Left ventricle myocardium superior (tissue), 1 donor: ENCODE measurements at regions not wholly inside any gene's neighbourhood (a gene's known extent, or its start where the extent isn't known, plus 50 kb on each side); places are given as distances from the start of the nearest gene placed in this dataset.

Source experiments
- ATAC-seq: fragments of 200-7000 bp; cut with Tn5 transposase; one replicate; pipeline ENCODE4 v1.9.1; 2020; ENCODE audit warnings: mild to moderate bottlenecking, moderate library complexity
- DNase-seq: peaks from one replicate; pipeline ENCODE4 v3.0.0-alpha.2; 2020
- intact Hi-C: fragments of 100-400 bp; cut with micrococcal nuclease; formaldehyde crosslinking; loops from one replicate; pipeline ENCODE4 v1.11.0; 2022
- donor health status: DM: no; HTN: yes; CAD: no; lungs with severe emphysema.

DNA sequence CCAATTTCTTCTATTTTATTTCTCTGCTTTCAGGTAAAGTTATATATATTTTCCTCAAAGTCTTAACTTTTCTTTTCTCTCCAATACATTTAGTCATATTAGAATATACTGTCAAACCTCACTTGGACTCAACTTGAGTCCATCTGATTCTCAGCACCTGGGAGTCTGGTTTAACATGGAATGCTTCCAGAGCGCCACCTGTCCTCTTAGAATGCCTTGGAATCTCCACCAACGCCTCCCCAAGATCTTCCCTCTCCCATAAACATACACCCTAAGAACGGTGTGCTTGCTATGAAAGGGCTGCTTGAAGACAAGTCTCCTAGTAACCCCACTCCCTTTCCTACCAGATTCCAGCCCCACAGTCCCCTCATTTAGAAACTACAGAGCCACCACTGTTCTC, 229.1 kb upstream of the MKLN1 start:
- ATAC-seq (no peak), DNase-seq (no peak)
- intact Hi-C loops = no loop called here

- ATAC-seq (no peak), DNase-seq (no peak)
- intact Hi-C loops = no loop called here
Observed at GRCh38 chr7:131100357-131101054, 227.2 kb upstream of the MKLN1 start.

DNA sequence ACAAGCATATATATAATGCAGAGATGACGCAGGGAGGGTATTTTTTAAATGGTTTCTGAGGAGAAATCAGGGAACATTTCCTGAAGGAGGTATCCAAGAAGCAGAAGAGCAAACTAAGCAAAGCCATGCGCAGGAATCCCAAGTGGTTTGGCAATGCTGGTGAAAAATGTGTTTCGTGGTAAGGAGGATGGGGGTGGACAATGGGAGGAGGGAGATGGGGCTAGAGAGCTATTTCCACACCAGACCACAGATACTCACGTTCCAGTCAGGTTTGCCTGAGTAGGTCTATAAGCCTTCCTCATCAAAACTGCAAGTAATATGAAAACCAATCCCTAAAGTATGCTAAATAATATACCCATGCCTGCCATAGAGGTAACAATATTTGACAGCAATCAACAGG, 223.7 kb upstream of the MKLN1 start:
- DNase-seq = no peak
- intact Hi-C loops = no loop called here
- no peak for ATAC-seq

DNA sequence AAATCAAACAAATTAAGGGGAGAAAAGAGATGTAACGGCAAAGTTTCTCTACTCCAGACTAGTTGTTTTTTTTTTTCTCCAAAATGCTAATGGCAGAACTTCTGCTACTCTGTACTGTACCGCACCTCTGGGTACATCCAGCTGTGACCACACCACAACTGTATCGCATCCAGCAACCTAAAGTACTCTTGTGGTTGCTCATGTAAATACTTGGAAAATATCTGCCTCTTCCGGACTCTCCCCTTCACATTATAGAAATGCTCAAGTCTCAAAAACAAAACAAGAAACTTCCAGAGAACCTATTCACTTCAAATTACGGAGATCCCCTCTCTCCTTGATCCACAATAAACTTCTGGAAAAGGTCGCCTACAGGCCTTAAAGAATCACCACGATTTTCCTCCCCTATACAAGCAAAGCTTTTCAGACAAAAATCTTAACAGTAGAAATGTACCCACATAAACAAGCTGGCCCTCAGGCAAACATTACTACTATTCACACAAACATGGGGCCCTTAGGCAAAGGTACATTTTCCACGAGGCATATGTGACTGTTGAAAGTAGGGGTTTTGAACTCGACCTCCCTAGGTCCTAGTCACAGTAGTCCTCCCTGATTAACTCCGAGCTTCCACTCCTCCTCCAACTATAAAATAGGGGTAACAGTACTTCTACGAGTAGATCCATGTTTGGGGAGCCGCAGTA, 222.9 kb upstream of the MKLN1 start:
- no peak for ATAC-seq
- intact Hi-C loops = no loop called here
- no peak for DNase-seq

- ATAC-seq (no peak), DNase-seq (no peak)
- intact Hi-C loops = no loop called here
Observed at GRCh38 chr7:131105294-131105798, 222.3 kb upstream of the MKLN1 start.

DNA sequence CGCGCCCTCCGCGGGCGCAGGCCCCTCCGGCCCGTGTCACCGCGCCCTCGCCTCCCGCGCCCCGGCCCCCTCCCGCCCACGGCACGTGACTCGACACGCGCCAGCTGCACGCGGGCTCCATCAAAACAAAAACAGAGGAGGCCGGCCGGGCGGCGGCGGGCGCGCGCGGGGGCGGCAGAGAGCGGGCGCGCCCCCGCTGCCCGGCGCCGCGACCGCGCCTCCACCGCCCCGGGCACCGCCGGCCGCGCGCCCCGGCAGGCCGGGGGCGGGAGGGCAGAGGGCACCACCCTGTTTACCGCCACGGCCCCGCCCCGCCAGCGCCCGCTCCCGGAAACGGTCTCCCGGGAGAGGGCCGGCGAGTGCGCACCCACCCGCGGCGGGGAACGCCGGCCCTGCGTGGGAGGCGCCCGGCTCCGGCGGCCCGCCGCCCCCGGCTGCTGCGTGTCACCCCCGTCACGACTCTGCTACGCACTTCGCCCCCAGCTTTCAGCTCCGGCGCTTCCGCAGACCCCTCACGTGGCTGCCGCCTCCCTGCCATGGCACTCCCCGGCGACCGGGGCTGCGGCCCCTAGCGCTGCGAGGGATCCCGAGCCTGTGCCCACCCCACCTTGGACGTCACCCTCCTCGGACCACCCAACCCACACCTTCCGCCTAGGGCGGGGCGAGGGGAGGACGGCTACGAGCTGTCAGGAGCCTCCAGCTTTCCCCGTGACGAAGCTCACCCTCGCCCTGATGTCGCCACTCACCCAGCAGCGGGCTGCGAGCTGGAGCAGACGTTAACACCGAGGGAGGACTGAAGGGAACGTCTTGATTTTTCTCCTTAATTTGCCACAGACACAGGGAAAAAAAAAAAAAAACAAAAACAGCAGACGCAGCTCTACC, 221.6 kb upstream of the MKLN1 start:
- ATAC-seq = peak; percentile 57
- intact Hi-C loops = no loop called here
- peak; percentile 90 for DNase-seq

DNA sequence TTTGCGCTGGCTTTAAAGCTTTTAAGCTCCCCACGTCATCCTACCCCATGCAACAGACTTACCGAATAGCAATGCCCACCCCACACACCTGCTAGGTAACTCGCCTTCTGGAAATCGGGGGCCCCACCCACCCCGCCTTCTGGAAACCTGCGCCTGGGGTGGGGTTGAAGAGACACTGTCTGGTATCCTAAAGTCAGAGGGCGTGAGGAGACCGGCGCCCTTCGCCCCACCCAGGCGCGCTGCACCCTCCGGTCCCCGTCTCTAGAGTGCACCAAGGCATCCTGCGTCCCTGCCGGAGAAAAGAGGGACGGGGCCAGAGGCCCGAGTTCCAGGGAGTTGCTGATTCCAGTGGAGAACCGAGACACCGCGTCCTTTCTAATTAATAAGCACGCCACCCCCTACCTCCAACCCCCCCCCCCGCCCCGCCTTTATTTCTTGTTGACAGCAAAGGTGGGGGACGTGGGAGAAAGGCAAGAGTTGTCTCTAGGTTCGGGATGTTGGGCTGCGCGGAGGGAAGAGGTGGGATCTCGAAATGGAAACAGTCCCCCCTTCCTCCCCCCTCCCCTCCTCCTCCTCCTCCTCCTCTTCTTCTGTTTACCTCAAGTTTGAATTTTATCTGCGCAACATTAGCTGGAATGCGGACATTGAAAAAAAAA, 220.9 kb upstream of the MKLN1 start:
- peak; percentile 15 for ATAC-seq
- peak; percentile 70 for DNase-seq
- intact Hi-C loops = no loop called here

GRCh38 chr7:131107337-131108211, 220.1 kb upstream of the MKLN1 start:
- intact Hi-C loops = no loop called here
- peak; percentile 52 for ATAC-seq

GRCh38 chr7:131108212-131108940, 219.3 kb upstream of the MKLN1 start:
- DNase-seq (peak; percentile 79), ATAC-seq (no peak)
- intact Hi-C loops = no loop called here

More at GRCh38 chr7:131107337-131108211, 220.1 kb upstream of the MKLN1 start:
- peak; percentile 67 for DNase-seq

DNA sequence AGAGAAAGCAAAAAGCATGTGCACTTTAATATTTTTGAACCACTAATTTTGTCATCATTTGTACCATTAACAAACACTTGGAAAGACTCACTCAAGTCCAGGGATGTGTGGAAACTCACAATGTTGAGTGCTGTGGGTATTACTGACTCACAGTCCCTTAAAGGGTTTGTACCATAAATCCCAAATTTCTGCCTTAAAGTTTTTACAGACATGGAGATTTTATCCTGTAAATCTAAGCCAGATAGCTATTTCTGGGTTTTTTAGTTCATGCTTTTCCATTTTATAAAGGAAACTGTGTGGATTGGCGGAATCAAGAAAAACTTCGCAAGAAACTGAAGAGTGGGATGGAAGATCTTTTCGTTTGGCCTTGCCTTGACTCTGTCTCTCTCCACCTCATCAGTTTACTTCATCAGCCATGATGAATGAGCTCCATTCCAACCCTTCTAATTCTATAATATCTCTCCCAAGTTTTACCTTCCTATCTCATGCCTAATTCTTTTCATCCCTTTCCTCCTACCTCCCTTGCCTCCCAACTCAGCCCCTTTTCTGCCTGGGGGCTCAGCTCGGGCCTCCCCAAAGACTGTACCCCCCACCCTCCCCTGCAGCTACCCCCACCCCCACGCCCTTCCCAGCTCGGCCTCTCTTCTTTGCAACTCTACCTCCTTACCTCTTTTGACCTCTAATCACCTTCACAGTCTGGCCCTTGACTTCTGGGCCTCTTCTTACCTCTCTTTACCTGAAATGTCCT, 218.5 kb upstream of the MKLN1 start:
- intact Hi-C loops = no loop called here
- no peak for ATAC-seq
- no peak for DNase-seq

GRCh38 chr7:131109759-131110296, 217.8 kb upstream of the MKLN1 start:
- DNase-seq (peak; percentile 90), ATAC-seq (peak; percentile 57)
- intact Hi-C loops = loop anchor here (10.0 kb wide), 1 partner anchor 195 kb away; no protein-coding TSS in a partner anchor

DNA sequence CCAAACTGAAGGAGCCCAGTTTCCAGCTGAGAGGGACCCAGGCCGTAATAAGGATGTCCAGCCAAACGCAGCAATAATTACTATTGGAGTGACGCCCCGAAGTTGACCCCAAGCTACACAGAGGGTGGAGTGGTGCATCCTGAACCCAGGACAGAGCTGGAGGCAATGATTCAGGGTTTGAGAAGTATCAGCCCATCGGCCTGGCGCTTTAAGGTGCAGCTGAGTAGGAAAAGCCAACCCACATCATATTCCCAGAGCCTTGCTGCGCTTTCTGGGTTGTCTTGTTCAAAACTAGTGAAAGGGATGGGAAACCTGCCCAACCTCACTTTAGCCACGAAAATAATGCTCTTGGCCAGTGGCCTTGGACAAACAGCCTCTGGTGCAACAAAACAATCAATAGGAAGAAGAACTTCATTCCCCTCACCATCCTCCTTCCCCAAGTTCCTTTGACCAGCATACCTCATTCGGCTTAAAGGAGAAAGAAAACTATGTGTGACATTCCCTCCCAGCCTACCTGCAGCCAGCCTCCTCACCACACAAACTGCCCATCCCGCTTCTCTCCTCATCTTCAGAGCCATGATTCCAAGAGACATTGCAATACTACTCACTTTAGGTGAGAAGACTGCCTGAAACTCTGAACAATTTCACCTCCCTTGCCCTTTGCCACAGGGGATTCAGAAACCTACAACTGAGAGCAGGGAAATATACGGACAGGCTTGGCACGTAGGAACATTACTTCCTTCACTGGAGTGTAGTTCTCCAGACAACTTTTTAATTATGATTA, 217.2 kb upstream of the MKLN1 start:
- peak; percentile 34 for DNase-seq
- intact Hi-C loops = loop anchor here (10.0 kb wide), 1 partner anchor 194 kb away; no protein-coding TSS in a partner anchor
- peak; percentile 1 for ATAC-seq

GRCh38 chr7:131111081-131111576, 216.5 kb upstream of the MKLN1 start:
- intact Hi-C loops = loop anchor here (10.0 kb wide), 1 partner anchor 194 kb away; no protein-coding TSS in a partner anchor
- ATAC-seq (peak; percentile 14), DNase-seq (no peak)

DNA sequence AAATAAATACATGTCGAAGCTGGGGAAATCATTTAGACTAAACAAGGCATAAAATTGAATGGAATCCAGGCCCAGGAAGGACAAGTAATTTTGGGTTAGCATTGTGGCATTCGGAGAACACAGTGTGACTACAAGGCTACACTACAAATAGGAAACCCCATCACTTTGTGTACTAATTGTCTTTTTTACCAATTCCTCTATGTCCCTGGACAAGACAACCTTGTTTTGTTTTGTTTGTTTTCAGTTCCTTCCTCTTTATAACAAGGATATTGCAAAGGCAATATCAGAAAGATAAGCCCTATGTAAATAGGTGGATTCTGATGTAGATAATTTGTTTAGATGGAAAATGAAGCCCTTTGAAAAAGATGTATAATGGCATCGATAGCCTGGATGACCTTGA, 215.9 kb upstream of the MKLN1 start:
- DNase-seq (no peak), ATAC-seq (no peak)
- intact Hi-C loops = loop anchor here (10.0 kb wide), 1 partner anchor 193 kb away; no protein-coding TSS in a partner anchor

GRCh38 chr7:131112431-131112830, 215.2 kb upstream of the MKLN1 start:
- ATAC-seq = no peak
- intact Hi-C loops = loop anchor here (10.0 kb wide), 1 partner anchor 192 kb away; no protein-coding TSS in a partner anchor
- DNase-seq = no peak
